SIG-M5 treated with dmso at 0.1 percent for 504 hours (cell line): ENCODE measurements at regions not wholly inside any gene's neighbourhood (a gene's known extent, or its start where the extent isn't known, plus 50 kb on each side); places are given as distances from the start of the nearest gene placed in this dataset.

ENCODE experiments used
- DNase-seq: peaks from one replicate; lab custom pipeline; 2025; ENCODE audit not compliant: unreplicated experiment; lab: John Stamatoyannopoulos, UW

- no peak for DNase-seq
These were observed 433.2 kb downstream of the TNS3 start for GRCh38 chr7:47148536-47149207.

- DNase-seq = no peak
These were observed 434.7 kb downstream of the TNS3 start for GRCh38 chr7:47147213-47147631.

DNA sequence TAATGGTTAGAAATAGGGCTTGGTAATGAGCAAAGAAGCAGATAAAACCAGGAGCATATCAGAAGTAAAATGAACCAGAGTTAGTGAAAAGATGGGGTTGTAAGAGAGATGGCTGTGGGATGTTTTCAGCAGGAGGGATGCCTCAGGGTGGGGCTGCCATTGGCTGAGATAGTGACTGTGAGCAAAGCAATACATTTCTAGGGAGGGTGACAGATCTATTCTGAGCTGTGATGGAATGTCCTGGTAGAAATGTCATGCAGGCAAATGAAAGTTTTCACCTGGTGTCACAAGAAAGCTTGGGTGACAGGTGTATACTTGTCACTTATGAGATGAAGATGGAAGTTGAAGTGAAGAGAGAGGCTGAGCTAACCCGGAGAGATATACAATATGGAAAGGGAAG lies 435.9 kb downstream of the TNS3 start:
- no peak for DNase-seq

DNA sequence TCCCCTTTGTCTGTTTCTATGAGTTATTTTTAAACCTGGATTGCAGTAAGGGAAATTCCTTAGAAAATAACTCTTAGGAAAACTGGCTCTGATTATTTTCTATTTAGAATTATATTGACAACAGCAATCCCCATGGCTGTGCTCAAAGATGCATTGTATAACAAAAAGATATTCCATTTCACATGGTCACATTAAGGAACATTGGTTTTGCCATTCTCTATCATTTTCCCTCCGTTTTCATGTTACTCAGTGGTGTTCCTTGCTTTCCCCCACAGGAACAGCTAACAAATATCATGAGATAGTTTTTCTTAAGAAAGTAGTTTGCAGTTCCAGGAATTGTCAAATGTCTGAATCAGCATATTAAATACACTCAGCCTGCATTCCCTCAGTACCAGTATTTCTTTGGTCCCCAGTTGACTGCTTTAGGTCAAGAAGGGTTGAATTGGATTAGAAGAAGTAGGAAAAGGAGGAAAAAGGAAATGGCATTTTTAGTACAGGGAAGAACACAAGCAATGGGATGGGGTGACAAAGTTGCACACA lies 436.7 kb downstream of the TNS3 start:
- no peak for DNase-seq

GRCh38 chr7:47143339-47143738 lies 438.6 kb downstream of the TNS3 start:
- no peak for DNase-seq

DNA sequence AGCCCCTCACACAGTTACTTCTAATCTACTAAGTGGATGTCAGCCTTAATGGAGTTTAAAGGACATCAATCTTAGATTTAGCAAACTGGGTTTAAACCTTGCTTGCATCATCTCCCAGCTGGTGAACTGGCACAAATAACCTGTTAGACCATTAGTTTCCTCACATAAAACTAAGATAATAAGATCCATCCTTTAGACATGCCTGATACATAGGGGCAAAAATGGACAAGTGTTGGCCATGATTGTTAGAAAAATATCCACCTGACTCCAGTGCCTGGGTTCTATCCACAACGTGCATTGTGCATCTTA lies 439.1 kb downstream of the TNS3 start:
- no peak for DNase-seq

GRCh38 chr7:47142169-47142866 lies 439.6 kb downstream of the TNS3 start:
- no peak for DNase-seq

GRCh38 chr7:47132471-47132870 lies 449.4 kb downstream of the TNS3 start:
- DNase-seq = no peak

DNA sequence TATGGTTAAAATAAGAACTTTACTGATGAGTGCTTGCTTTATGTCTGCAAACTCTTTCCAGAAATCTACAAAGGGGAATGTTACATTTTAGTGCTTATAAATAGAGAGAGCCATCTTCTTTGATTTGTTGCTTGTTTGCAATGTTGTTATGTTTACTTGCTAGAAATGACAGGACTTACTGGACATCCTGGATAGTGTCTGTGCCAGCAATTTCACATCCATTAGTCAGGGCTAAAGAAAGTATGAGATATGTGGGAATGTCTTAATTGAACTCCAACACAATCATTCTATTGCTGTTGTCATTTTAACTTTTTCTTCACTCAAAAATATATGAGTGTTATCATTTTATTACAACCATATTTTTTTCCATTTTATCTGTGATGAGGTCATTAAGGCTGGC lies 453.2 kb downstream of the TNS3 start:
- DNase-seq = no peak

DNA sequence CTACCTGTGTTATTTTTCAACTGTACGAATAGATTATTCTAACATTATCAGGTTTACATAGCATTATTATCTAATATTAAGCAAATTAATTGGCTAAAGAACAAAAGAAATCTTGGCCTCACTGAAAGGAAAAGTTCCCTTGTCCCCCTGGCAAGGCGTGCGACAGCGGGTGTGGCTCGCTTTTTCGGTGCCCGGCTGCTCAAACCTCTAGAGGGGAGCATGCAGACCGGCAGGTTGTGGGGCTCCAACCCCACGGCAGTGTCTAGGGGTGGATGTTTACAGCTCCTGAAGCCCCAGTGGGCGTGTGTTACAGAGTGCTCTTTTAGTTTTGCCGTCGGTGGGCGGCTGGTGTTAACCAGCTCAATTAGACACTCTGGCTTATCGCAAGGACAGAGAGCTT lies 456.4 kb downstream of the TNS3 start:
- DNase-seq = no peak

- DNase-seq = no peak
These were observed 462.5 kb downstream of the TNS3 start for GRCh38 chr7:47119261-47119865.

- no peak for DNase-seq
These were observed 477.7 kb downstream of the TNS3 start for GRCh38 chr7:47104206-47104549.

GRCh38 chr7:47103498-47104205 lies 478.3 kb downstream of the TNS3 start:
- no peak for DNase-seq

- DNase-seq = peak; percentile 29
These were observed 479.5 kb downstream of the TNS3 start for GRCh38 chr7:47102331-47102841.

- DNase-seq = peak; percentile 73
These were observed 481.0 kb downstream of the TNS3 start for GRCh38 chr7:47100817-47101435.

DNA sequence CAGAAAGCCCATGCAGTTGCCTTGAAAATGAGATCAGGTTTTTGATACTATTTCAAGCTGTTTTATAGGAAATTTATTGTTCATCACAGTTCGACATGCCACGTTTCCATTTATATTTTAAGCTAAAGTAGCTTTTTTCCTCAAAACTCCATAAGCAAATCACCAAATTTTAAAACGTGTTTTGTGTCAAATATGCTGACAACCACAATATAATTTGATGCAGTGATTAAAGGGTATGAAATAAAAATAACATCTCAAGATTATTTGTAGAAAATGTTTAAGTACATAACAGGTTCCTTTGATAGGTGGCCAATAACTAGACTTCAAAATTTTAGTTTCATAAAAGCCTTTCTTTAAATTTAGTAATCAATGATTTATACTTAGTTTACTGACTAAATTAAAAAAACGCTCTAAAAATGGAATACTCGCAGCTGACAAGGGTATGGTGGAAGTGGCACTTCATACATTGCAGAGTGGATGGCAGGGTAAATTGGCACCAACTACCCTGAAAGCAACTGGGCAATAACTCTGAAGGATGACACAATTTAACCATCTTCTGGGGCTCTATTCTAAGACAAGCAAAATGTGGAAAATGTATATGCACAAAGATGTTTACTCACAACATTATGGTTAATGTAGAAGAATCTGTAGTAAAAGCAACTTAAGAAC lies 481.6 kb downstream of the TNS3 start:
- DNase-seq = no peak

GRCh38 chr7:47097431-47097830 lies 484.5 kb downstream of the TNS3 start:
- no peak for DNase-seq

DNA sequence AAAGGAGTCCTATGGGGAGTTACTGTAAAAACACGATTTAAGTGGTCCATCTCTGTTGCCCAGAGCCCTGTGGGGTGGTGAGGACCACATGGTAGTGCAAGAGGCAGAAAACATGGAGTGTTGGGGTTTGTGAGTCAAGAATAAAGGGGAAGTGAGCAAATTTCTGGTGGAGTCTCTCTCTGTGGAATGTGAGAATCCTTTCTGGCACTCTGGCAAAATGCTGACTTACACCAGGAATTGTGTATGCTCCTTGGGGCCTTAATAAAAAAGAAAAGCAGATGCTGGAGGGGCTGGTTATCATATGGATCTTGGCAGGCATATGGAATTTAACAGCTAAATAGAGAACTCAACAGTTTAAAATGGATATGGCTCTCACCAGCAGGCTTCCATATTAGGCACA lies 486.0 kb downstream of the TNS3 start:
- DNase-seq = no peak

GRCh38 chr7:47094462-47094861 lies 487.4 kb downstream of the TNS3 start:
- DNase-seq = no peak
